HEK293 (cell line): ENCODE measurements at regions not wholly inside any gene's neighbourhood (a gene's known extent, or its start where the extent isn't known, plus 50 kb on each side); places are given as distances from the start of the nearest gene placed in this dataset.

Experiments used
- CTCF ChIP-seq: fragments of 450-650 bp; formaldehyde crosslinking; IDR thresholded peaks from 2 replicates; pipeline ENCODE4 v1.5.1; 2016; ENCODE audit warnings: missing biosample characterization, missing genetic modification characterization
- KLF16 ChIP-seq: fragments of 450-650 bp; formaldehyde crosslinking; IDR thresholded peaks from 2 replicates; pipeline ENCODE4 v1.5.1; 2017; ENCODE audit warnings: missing biosample characterization, missing genetic modification characterization
- OVOL3 ChIP-seq: fragments of 450-650 bp; formaldehyde crosslinking; IDR thresholded peaks from 2 replicates; pipeline ENCODE4 v1.5.1; 2016; ENCODE audit warnings: missing biosample characterization, missing genetic modification characterization
- PATZ1 ChIP-seq: fragments of 450-650 bp; formaldehyde crosslinking; IDR thresholded peaks from 2 replicates; pipeline ENCODE4 v1.5.1; 2016; ENCODE audit warnings: missing biosample characterization, missing genetic modification characterization
- SETDB1 ChIP-seq: IDR thresholded peaks from one replicate; pipeline ENCODE4 v1.6.1; 2017; ENCODE audit warnings: mild to moderate bottlenecking, low read length, moderate library complexity, mixed read lengths; ENCODE audit not compliant: insufficient read length
- ZNF133 ChIP-seq: fragments of 450-650 bp; formaldehyde crosslinking; IDR thresholded peaks from 2 replicates; pipeline ENCODE4 v1.5.1; 2016; ENCODE audit warnings: missing biosample characterization, missing genetic modification characterization
- ZNF155 ChIP-seq: fragments of 450-650 bp; formaldehyde crosslinking; IDR thresholded peaks from 2 replicates; pipeline ENCODE4 v1.5.1; 2016; ENCODE audit warnings: missing biosample characterization, missing genetic modification characterization
- ZNF449 ChIP-seq: fragments of 450-650 bp; formaldehyde crosslinking; IDR thresholded peaks from 2 replicates; pipeline ENCODE4 v1.5.1; 2017; ENCODE audit warnings: missing biosample characterization, mild to moderate bottlenecking, missing genetic modification characterization, moderate library complexity
- ZNF548 ChIP-seq: fragments of 450-650 bp; formaldehyde crosslinking; IDR thresholded peaks from 2 replicates; pipeline ENCODE4 v1.5.1; 2016; ENCODE audit warnings: missing biosample characterization, missing genetic modification characterization
- ZNF677 ChIP-seq: fragments of 450-650 bp; IDR thresholded peaks from 2 replicates; pipeline ENCODE4 v1.5.0; 2018; ENCODE audit warnings: missing biosample characterization, mild to moderate bottlenecking, missing genetic modification characterization, moderate library complexity

- TF ChIP-seq ZNF677 (no peak), CTCF (tag by site-specific recombination) (no peak), ZNF133 (tag by site-specific recombination) (no peak), ZNF548 (tag by site-specific recombination) (no peak), KLF16 (tag by site-specific recombination) (no peak), PATZ1 (no peak), OVOL3 (no peak), ZNF449 (tag by site-specific recombination) (no peak), SETDB1 (no peak), ZNF155 (tag by site-specific recombination) (no peak)
Measured at GRCh38 chr4:64897683-64898082, 488.4 kb upstream of the TECRL start.
